PC-9 (cell line): ENCODE measurements at regions not wholly inside any gene's neighbourhood (a gene's known extent, or its start where the extent isn't known, plus 50 kb on each side); places are given as distances from the start of the nearest gene placed in this dataset.

Experiments
- EZH2 ChIP-seq: fragments of 200-600 bp; sonication (generic); IDR thresholded peaks from 2 replicates; pipeline ENCODE4 v1.8.0; 2017; ENCODE audit warnings: antibody characterized with exemption, low read depth
- TF ChIP-seq, protein P1 (sequence below): fragments of 200-600 bp; sonication (generic); conservative IDR thresholded peaks from 2 replicates; pipeline ENCODE4 v1.6.1; 2017; ENCODE audit warnings: mixed run types, antibody characterized with exemption, mild to moderate bottlenecking, moderate library complexity

DNA sequence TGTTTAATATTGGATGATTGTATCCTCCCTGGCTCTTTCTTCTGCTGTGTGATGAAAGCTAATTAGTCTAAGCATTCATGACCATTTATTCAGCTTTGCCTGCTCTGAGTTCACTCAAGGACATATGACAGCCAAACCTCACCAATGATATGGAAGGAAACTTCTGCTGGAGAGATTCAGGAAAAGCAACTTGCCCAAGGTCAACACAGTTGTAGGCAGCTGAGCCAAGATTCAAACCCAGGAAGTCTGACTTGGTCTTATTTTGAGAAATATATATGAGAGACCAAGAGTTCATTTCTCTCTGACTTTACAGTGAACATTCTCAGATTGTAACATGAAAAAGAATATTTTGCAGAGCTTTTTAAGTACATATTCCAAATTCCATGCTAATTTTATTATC lies 1588.5 kb upstream of the PIK3C3 start:
- TF ChIP-seq EZH2, result no peak
- TF ChIP-seq, protein P1, sequence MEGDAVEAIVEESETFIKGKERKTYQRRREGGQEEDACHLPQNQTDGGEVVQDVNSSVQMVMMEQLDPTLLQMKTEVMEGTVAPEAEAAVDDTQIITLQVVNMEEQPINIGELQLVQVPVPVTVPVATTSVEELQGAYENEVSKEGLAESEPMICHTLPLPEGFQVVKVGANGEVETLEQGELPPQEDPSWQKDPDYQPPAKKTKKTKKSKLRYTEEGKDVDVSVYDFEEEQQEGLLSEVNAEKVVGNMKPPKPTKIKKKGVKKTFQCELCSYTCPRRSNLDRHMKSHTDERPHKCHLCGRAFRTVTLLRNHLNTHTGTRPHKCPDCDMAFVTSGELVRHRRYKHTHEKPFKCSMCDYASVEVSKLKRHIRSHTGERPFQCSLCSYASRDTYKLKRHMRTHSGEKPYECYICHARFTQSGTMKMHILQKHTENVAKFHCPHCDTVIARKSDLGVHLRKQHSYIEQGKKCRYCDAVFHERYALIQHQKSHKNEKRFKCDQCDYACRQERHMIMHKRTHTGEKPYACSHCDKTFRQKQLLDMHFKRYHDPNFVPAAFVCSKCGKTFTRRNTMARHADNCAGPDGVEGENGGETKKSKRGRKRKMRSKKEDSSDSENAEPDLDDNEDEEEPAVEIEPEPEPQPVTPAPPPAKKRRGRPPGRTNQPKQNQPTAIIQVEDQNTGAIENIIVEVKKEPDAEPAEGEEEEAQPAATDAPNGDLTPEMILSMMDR, result no peak
